MV-4-11 (cell line): ENCODE measurements at regions not wholly inside any gene's neighbourhood (a gene's known extent, or its start where the extent isn't known, plus 50 kb on each side); places are given as distances from the start of the nearest gene placed in this dataset.

ENCODE experiments used
- DNase-seq: peaks from one replicate; lab custom pipeline; 2025; lab: John Stamatoyannopoulos, UW

DNA sequence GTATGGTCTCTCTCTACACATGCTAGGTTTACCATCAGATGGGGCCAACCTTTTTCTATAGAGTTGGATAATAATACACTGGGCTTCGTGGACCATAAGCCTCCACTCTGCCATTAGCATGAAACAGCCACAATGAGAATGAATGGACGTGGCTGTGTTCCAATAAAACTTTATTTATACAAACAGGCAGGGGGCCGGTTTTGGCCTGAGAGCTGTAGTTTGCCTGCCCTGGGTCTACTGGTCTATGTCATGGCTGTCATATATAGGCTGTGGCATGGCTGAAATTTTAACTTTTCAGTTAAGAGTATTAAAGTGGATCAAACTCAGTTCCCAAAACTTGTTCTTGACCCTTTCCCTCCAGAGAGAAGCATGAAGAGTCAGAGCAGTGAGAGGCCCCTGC lies 120.3 kb upstream of the MYL2 start:
- no peak for DNase-seq

GRCh38 chr12:111038941-111039340 lies 118.6 kb upstream of the MYL2 start:
- no peak for DNase-seq

DNA sequence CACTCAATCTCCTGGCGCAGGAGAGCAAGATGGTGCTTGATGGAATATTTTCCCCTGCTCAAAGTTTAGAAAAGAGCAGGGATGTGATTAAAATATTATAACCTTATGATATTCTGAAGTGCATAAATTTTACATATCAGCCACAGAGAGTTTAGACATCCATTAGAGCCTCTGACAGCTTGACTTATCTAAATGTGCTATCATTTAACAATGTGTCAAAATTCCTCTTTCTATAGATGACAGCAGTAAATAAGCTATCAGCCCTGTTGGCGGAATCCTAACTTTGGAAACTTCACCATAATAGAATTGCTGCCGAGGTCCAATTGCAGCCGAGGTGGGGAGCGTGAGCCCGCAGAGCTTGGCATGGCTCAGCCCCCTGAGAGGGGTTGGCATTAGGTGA lies 117.7 kb upstream of the MYL2 start:
- DNase-seq = no peak

- no peak for DNase-seq
Observed at GRCh38 chr12:111037047-111037446, 116.7 kb upstream of the MYL2 start.

- DNase-seq = no peak
Observed at GRCh38 chr12:111035578-111036301, 115.4 kb upstream of the MYL2 start.

DNA sequence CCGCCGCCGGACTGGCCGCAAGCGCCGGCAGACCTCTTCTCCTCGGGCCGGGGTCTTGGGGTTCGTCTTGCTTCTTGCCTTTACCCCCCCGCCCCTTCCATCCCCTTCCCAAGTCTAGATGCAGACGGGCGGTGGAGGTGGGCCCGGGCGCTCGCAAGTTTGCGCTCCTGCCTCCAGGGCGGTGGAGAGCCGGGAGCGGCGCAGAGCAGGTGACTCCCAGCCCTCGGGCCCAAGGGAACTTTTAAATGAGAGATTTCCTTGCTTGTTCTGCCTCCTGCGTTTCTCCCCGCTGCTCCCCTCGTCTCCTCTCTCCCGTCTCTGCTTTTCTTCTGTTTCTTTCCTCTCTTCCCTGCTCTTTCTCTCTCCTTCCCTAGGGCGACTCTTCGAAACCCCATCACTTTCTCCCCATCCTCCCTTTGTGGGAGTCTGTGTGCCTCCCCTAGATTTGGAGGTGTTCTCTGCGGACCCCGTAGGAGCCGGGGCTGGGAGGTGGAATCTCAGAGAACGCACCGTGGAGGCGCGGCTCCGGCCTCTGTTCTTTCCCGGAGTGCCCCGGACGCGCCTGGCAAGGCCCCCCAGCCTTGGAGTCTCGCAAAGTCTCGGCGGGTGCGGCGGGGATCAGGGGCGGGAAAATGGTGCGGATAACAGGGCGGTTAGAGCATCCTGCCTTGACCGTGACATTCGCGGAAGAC lies 114.7 kb upstream of the MYL2 start:
- DNase-seq = no peak

DNA sequence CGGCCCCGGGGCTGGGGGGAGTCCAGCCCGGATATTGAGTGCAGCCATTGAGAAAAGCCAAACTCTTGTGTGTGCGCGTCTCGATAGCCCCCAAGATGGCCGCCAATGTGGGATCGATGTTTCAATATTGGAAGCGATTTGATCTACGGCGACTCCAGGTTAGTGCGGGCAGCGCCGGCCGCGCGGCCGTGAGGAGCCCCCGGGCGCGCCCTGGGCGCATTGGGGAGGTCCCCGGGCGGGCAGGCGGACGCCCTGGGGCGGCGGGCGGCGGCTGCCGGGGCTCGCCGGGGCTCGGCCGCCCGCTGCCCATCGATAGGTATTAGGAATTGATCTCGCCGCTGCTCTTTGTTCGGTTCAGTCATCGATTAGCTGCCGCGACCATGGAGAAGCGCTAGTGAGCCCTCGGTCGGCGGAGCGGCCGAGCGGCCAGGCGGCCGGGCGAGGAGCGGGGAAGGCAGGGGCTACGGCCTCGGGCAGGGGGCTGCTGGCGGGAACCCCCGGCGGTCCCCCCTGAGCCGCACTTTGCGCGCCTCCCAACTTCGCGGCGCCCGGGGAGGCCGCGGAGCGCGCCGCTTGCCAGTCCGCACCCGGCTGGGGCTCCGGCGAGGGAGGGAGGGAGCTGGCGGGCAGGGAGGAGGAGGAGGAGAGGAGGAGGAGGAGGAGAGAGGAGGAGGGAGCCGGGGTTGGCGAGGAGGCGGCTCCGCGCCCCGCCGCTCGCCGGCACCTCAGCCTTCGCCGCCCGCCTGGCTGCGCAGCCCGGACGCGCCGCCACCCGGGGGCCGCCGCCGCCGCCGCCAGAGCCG lies 113.9 kb upstream of the MYL2 start, which contains the start of gene CUX2:
TSS of gene CUX2 (plus strand) at position 83 of the 803 bp plus-strand sequence.
- DNase-seq = no peak

DNA sequence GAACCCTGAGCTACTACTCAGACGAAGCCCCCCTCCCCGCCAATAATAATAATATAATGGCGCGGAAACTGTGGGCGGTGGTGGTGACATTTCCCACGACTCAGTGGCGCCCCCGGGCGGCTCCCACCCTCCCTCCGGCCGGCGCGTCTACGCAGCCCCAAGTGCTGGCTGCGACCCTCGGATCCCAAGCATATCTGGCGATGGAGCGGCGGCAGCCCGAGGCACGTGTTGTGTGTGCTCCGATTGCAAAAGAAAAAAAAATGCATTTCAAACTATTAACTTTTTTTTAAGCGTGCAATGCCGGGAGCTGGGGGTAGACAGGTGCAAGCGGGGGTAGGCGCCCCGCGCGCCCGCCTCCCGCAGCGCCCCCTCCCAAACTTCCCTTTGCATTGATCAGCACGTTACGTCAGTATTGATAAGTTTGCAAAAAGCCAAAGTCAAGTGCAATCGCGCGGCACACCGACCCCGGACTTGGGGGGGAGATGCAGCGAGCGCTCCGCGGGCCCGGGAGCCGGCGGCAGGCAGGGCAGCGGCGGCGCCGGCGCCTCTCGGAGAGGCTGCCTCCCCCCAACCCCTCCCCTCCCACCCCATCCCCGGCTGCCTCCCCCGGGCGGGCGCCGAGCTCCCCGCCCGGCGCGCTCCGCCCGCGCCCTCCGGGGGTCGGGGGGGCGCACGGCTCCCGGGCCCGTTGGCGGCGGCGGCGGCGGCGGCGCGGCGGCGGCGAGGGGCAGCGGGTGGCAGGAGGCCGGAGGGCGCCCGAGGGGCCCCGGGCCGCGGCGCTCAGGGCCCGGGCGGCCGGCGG lies 113.1 kb upstream of the MYL2 start:
- DNase-seq = no peak

DNA sequence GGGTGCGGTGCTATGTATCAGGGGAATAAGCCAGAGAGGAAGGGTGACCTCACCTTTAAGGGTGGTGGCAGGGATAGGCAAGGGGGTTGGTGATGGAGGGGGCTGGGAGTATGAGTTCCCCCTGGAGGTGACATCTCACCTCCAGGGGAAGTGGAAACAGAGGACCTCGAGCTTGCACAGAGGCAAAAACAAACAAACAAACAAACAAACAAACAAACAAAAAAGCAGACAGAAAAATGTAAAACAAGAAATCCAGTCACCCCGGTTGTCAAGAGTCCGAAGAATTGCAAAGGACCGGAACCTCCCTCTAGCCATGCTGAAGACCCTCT lies 112.2 kb upstream of the MYL2 start:
- DNase-seq = no peak

- DNase-seq = no peak
Observed at GRCh38 chr12:111031916-111032590, 111.7 kb upstream of the MYL2 start.

GRCh38 chr12:111030800-111031199 lies 110.4 kb upstream of the MYL2 start:
- DNase-seq = no peak

DNA sequence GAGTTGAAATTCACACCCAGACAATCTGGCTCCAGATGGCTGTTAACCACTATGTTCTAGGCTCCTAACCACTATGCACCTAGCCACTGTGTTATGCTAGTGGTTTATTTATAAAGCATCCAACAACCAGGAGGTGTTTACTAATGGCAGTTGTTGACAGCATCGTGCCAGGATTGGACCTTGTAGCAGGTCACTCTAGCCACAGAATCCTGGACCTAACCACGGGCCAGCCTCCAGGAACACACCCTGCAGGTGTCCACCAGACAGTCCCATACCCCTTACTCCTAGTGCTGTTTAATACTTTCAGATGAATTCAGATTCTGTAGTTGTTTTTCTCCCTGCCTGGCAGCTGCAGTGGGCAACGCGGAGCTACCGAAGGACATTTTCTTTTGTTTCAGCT lies 109.4 kb upstream of the MYL2 start:
- DNase-seq = no peak

DNA sequence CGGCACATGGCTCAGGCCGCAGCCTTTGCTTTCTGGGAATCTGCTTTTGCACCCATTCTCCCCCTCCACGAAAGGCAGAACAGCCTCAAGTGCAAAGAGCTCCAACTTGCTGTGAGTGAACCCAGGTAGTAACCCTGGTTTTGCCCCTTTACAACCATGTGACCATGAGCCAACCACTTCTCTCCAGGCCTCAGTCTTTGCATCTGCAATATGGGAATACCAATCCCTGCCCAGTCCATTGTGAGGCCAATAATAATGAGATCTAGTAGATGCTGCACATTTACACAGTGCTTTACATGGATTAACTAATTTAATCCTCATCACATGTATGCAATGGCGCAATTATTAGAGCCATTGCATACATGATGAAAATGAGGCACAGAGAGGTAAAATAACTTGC lies 108.9 kb upstream of the MYL2 start:
- DNase-seq = no peak

- DNase-seq = no peak
Observed at GRCh38 chr12:111028830-111029229, 108.5 kb upstream of the MYL2 start.

GRCh38 chr12:111027431-111027830 lies 107.1 kb upstream of the MYL2 start:
- DNase-seq = no peak

DNA sequence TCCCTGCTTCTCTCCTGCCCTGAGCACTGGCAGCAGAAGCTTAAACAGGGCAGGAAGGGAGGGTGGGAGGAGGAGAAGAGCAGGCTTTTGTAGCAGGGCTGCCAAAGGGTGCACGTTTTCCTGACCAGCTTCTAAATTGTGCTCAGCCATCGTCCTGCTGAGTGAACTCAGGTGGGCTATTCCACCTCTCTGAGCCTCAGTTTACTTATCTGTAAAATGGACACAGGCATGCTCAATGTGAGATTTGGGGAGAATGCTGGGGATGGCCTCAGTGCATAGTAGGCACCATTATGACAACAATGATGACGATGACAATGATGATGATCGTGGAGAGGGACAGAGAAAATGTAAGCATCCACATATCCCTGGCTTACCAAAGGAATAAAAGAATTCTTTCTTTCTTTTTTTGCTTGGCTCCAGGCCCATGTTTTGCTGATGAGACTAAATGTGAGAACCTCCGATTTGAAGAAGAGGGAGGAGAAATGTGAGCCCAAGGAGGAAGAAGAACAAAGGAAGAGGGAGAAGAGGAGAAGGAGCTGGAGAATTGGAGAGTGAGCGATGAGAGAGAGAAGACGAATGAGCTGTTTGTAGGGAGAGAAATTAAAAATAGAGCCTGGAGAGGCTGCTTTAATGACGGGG lies 105.5 kb upstream of the MYL2 start:
- DNase-seq = no peak

DNA sequence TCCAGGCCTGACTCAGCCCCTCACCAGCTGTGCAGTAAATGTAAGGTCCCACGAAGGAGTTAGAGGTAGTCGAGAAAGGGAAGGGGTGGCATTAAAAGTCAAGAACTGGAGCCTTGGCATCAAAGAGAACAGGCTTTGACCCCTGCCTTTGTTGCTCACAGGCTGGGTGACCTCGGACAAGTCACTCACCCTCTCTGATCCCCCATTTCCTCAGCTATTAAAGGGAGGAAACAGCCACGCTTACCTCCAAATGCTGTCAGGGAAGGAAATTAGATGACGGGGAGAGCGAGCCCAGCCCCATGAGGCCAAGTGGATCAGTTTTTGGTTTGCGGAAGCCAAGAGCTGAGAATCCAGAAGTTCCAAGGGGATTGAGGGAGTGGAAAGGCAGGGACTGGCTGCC lies 104.9 kb upstream of the MYL2 start:
- no peak for DNase-seq

GRCh38 chr12:111024205-111024801 lies 103.9 kb upstream of the MYL2 start:
- peak; percentile 9 for DNase-seq

- DNase-seq = no peak
Observed at GRCh38 chr12:111022386-111022785, 102.0 kb upstream of the MYL2 start.

DNA sequence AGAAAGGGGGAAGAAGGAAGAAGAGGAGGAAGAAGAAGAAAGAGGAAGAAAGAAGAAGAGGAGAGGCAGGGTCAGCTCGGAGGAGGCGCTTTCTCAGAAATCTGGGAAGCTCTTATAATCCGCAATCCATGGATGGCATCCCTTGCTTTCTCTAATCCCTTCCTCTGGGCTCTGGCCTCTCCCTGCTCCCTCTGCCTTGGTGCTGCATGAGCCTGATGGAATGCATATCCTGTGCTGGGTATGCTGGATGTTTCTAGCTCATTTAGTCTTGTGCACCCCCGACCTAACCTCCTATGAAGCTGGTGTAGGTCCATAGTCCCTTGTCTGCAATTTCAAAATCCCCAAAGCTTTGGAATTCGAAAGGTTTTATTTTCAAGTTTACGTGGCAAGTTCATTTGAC lies 94.2 kb upstream of the MYL2 start:
- no peak for DNase-seq

DNA sequence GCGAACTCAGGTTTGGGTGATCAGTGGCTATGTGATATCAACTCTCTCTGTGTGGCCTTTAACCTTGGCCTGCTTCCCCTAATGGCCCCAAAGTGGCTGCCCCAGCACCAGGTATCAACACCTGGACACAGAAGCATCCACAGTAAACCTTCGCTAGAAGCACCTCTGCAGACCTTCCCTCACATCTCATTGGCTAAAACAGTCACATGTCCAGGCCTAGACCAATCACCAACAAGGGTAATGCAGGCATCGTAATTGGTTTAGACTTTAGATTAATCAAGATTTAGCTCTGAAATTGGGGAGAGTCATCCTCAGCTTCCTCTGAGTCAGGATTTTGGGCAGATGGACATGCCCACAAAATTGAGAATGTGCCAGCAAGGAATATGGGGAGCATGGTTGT lies 92.5 kb upstream of the MYL2 start:
- no peak for DNase-seq
